Mesenchymal stem cell (in vitro differentiated cells and primary cell): ENCODE measurements at regions not wholly inside any gene's neighbourhood (a gene's known extent, or its start where the extent isn't known, plus 50 kb on each side); places are given as distances from the start of the nearest gene placed in this dataset.

Source experiments
- DNase-seq: peaks from one replicate; pipeline ENCODE4 v3.0.0-alpha.2; 2013
- H2AFZ ChIP-seq: one replicate; pipeline ENCODE4 v1.6.1; 2013; ENCODE audit warnings: low read depth, mild to moderate bottlenecking, control low read depth, inconsistent platforms, low read length, moderate library complexity
- H2AK5ac ChIP-seq: 2 replicates; pipeline ENCODE4 v1.6.1; 2013; ENCODE audit warnings: low read length, moderate library complexity, mild to moderate bottlenecking, inconsistent platforms; ENCODE audit not compliant: severe bottlenecking
- H2BK120ac ChIP-seq: one replicate; pipeline ENCODE4 v1.6.1; 2013; ENCODE audit warnings: low read depth, mild to moderate bottlenecking, inconsistent platforms, low read length, moderate library complexity
- H2BK12ac ChIP-seq, 2 experiments: one replicate each; pipeline ENCODE4 v1.6.1; 2013; ENCODE audit warnings: inconsistent platforms in 2 of 2, low read length in 2 of 2, mild to moderate bottlenecking in 2 of 2, moderate library complexity in 2 of 2, control low read depth in 1 of 2
- H2BK15ac ChIP-seq: one replicate; pipeline ENCODE4 v1.6.1; 2013; ENCODE audit warnings: mild to moderate bottlenecking, low read depth, inconsistent platforms; ENCODE audit not compliant: poor library complexity, severe bottlenecking
- H2BK5ac ChIP-seq: 2 replicates; pipeline ENCODE4 v1.6.1; 2013; ENCODE audit warnings: low read depth, mild to moderate bottlenecking, low read length, control low read depth, inconsistent platforms; ENCODE audit not compliant: poor library complexity, severe bottlenecking
- H3K14ac ChIP-seq, 2 experiments: one replicate each; pipeline ENCODE4 v1.6.1; 2013; ENCODE audit warnings: inconsistent platforms in 2 of 2, low read length in 2 of 2, control low read depth in 1 of 2, mild to moderate bottlenecking in 1 of 2, moderate library complexity in 1 of 2
- H3K18ac ChIP-seq, 2 experiments: one replicate each; pipeline ENCODE4 v1.6.1; 2013; ENCODE audit warnings: inconsistent platforms in 2 of 2, low read length in 2 of 2, control low read depth in 1 of 2, low read depth in 1 of 2, mild to moderate bottlenecking in 1 of 2
- H3K23ac ChIP-seq, 2 experiments: one replicate each; pipeline ENCODE4 v1.6.1; 2013; ENCODE audit warnings: inconsistent platforms in 2 of 2, low read length in 2 of 2, mild to moderate bottlenecking in 2 of 2, moderate library complexity in 2 of 2, control low read depth in 1 of 2
- H3K27ac ChIP-seq: 2 replicates; pipeline ENCODE4 v1.5.1; 2013; ENCODE audit warnings: mild to moderate bottlenecking, moderate library complexity, low read length, control low read depth, inconsistent platforms; ENCODE audit not compliant: poor library complexity, severe bottlenecking
- H3K27me3 ChIP-seq, 2 experiments: 2 replicates each; pipeline versions ENCODE4 v1.6.1 to v1.7.0; 2013; ENCODE audit warnings: low read length in 2 of 2, mild to moderate bottlenecking in 2 of 2, moderate library complexity in 2 of 2, control low read depth in 1 of 2, inconsistent platforms in 1 of 2; ENCODE audit not compliant: control insufficient read depth in 1 of 2, insufficient read depth in 1 of 2
- H3K36me3 ChIP-seq, 2 experiments: 2 replicates each; pipeline versions ENCODE4 v1.6.1 to v1.7.0; 2013; ENCODE audit warnings: low read length in 2 of 2, control low read depth in 1 of 2, inconsistent platforms in 1 of 2, low read depth in 1 of 2, mild to moderate bottlenecking in 1 of 2; ENCODE audit not compliant: insufficient read depth in 2 of 2, control insufficient read depth in 1 of 2
- H3K4ac ChIP-seq, 2 experiments: one replicate each; pipeline ENCODE4 v1.6.1; 2013; ENCODE audit warnings: inconsistent platforms in 2 of 2, low read length in 2 of 2, mild to moderate bottlenecking in 2 of 2, moderate library complexity in 2 of 2, control low read depth in 1 of 2, low read depth in 1 of 2
- H3K4me1 ChIP-seq: 2 replicates; pipeline ENCODE4 v1.6.1; 2013; ENCODE audit warnings: low read depth, low read length, control low read depth; ENCODE audit not compliant: control insufficient read depth, insufficient read depth
- H3K4me2 ChIP-seq: 2 replicates; pipeline ENCODE4 v1.6.1; 2013; ENCODE audit warnings: low read length, mild to moderate bottlenecking, inconsistent platforms; ENCODE audit not compliant: poor library complexity, severe bottlenecking
- H3K4me3 ChIP-seq, 2 experiments: 2 replicates each; pipeline versions ENCODE4 v1.5.1 to v1.7.0; 2013; ENCODE audit warnings: low read length in 2 of 2, mild to moderate bottlenecking in 2 of 2, control low read depth in 1 of 2, low read depth in 1 of 2; ENCODE audit not compliant: insufficient read depth in 1 of 2
- H3K79me1 ChIP-seq: replicated peaks from 2 replicates; pipeline ENCODE4 v1.6.1; 2013; ENCODE audit warnings: mild to moderate bottlenecking, control low read depth, low read length, inconsistent platforms; ENCODE audit not compliant: poor library complexity, severe bottlenecking
- H3K9ac ChIP-seq: 2 replicates; pipeline ENCODE4 v1.7.0; 2013; ENCODE audit warnings: mild to moderate bottlenecking, low read length, moderate library complexity
- H3K9me3 ChIP-seq: 2 replicates; pipeline ENCODE4 v1.7.0; 2013; ENCODE audit warnings: mild to moderate bottlenecking, low read length; ENCODE audit not compliant: control insufficient read depth
- H4K8ac ChIP-seq: one replicate; pipeline ENCODE4 v1.6.1; 2013; ENCODE audit warnings: inconsistent platforms, mild to moderate bottlenecking, low read length, moderate library complexity
- H4K91ac ChIP-seq: one replicate; pipeline ENCODE4 v1.6.1; 2013; ENCODE audit warnings: mild to moderate bottlenecking, low read length, inconsistent platforms
- WGBS: methylation state at CpG from one replicate; pipeline ENCODE4 v1.1.7; 2013; ENCODE audit warnings: mixed read lengths; 5-methylcytosine and 5-hydroxymethylcytosine counted together

DNA sequence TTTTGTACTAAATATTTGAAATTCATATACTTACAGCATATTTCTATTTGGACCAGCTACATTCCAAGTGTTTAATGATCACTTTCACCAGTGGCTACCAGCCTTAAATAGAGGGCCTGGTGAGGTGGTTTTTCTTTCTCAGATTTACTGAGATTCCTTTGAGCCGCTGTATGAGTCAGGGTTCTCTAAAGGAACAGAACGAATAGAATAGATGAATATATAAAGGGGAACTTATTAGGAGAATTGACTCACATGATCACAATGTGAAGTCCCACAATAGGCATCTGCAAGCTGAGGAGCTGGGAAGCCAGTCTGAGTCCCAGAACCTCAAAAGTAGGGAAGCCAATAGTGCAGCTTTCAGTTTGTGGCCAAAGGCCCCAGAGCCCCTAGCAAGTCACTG, 146.2 kb upstream of the TLL1 start:
- H4K8ac ChIP-seq: no peak overlapping the region
- no peak overlapping the region for H2BK12ac ChIP-seq
- H3K27ac ChIP-seq: no peak overlapping the region
- H3K4me3 ChIP-seq: no peak overlapping the region
- H3K9ac ChIP-seq: no peak overlapping the region
- H3K14ac ChIP-seq: no peak overlapping the region
- no peak overlapping the region for H2BK15ac ChIP-seq
- H3K9me3 ChIP-seq: no peaks in the 10 kb centered on the region
- no peak overlapping the region for H4K91ac ChIP-seq
- no peak overlapping the region for H2AK5ac ChIP-seq
- 85% methylated on average over 2 of the region's 2 CpGs for WGBS
- H2BK120ac ChIP-seq: no peak overlapping the region
- no peaks in the 10 kb centered on the region for H3K79me1 ChIP-seq
- H3K4me2 ChIP-seq: no peak overlapping the region
- H3K27me3 ChIP-seq: no peaks in the 10 kb centered on the region
- DNase-seq: no peak
- H2BK5ac ChIP-seq: no peak overlapping the region
- H3K4me1 ChIP-seq: no peaks in the 10 kb centered on the region
- H3K18ac ChIP-seq: no peak overlapping the region
- H2AFZ ChIP-seq: no peak overlapping the region
- no peaks in the 10 kb centered on the region for H3K36me3 ChIP-seq
- H3K4ac ChIP-seq: no peak overlapping the region
- no peak overlapping the region for H3K23ac ChIP-seq

- Histone ChIP-seq H2AFZ (no peak overlapping the region), H3K4me2 (no peak overlapping the region), H3K4ac (no peak overlapping the region), H3K9ac (no peak overlapping the region), H2BK120ac (no peak overlapping the region), H4K91ac (no peak overlapping the region), H3K9me3 (no peaks in the 10 kb centered on the region), H3K4me3 (no peak overlapping the region), H3K27me3 (no peaks in the 10 kb centered on the region), H2BK12ac (no peak overlapping the region), H3K23ac (no peak overlapping the region), H3K18ac (no peak overlapping the region), H3K4me1 (no peaks in the 10 kb centered on the region), H3K36me3 (no peaks in the 10 kb centered on the region), H3K27ac (no peak overlapping the region), H3K14ac (no peak overlapping the region), H2BK5ac (no peak overlapping the region), H2AK5ac (no peak overlapping the region), H3K79me1 (no peaks in the 10 kb centered on the region), H2BK15ac (no peak overlapping the region), H4K8ac (no peak overlapping the region)
- WGBS: no CpG with 5 or more reads among the region's 1 CpG
- no peak for DNase-seq
Observed at GRCh38 chr4:165737309-165737972, 135.6 kb upstream of the TLL1 start.

DNA sequence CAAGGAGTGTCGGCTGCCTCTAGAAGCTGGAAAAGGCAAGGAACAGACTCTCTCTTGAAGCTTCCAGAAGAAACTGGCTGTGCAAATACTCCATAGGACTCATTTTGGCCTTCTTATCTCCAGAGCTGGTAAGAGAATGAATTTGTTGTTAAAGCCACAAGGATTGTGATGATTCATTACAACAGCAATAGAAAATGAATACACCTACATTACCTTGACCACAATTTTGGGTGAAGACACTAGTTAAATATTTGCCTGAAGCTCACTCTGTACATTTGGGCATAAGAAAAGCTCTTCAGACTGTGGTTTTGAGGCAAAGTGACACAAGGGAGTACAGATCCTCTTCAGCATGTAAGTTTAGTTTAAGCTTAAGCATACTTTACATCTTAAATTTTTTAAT, 134.5 kb upstream of the TLL1 start:
- Histone ChIP-seq H3K27ac (no peak overlapping the region), H4K8ac (no peak overlapping the region), H2BK15ac (no peak overlapping the region), H3K27me3 (no peaks in the 10 kb centered on the region), H2AFZ (no peak overlapping the region), H2BK5ac (no peak overlapping the region), H2AK5ac (no peak overlapping the region), H3K4me2 (no peak overlapping the region), H3K23ac (no peak overlapping the region), H3K9me3 (no peaks in the 10 kb centered on the region), H3K4ac (no peak overlapping the region), H3K18ac (no peak overlapping the region), H3K36me3 (no peaks in the 10 kb centered on the region), H2BK120ac (no peak overlapping the region), H3K4me3 (no peak overlapping the region), H3K79me1 (no peaks in the 10 kb centered on the region), H4K91ac (no peak overlapping the region), H3K4me1 (no peaks in the 10 kb centered on the region), H3K14ac (no peak overlapping the region), H3K9ac (no peak overlapping the region), H2BK12ac (no peak overlapping the region)
- WGBS: 90% methylated on average over 1 of the region's 1 CpG
- no peak for DNase-seq

- H2BK5ac ChIP-seq: no peak overlapping the region
- H3K9me3 ChIP-seq: no peaks in the 10 kb centered on the region
- H4K91ac ChIP-seq: no peak overlapping the region
- no peak overlapping the region for H2BK120ac ChIP-seq
- DNase-seq: no peak
- no peak overlapping the region for H2BK15ac ChIP-seq
- H3K4me2 ChIP-seq: no peak overlapping the region
- no peaks in the 10 kb centered on the region for H3K27me3 ChIP-seq
- no peak overlapping the region for H3K4ac ChIP-seq
- no peaks in the 10 kb centered on the region for H3K79me1 ChIP-seq
- no peaks in the 10 kb centered on the region for H3K4me1 ChIP-seq
- 91% methylated on average over 6 of the region's 6 CpGs for WGBS
- no peak overlapping the region for H3K27ac ChIP-seq
- no peak overlapping the region for H4K8ac ChIP-seq
- no peak overlapping the region for H2AK5ac ChIP-seq
- H3K4me3 ChIP-seq: no peak overlapping the region
- H3K18ac ChIP-seq: no peak overlapping the region
- H3K23ac ChIP-seq: no peak overlapping the region
- H3K9ac ChIP-seq: no peak overlapping the region
- no peak overlapping the region for H2BK12ac ChIP-seq
- H3K36me3 ChIP-seq: no peaks in the 10 kb centered on the region
- H2AFZ ChIP-seq: no peak overlapping the region
- no peak overlapping the region for H3K14ac ChIP-seq
Observed at GRCh38 chr4:165740911-165741310, 132.1 kb upstream of the TLL1 start.
